ENCODE measurements at regions not wholly inside any gene's neighbourhood (a gene's known extent, or its start where the extent isn't known, plus 50 kb on each side); places are given as distances from the start of the nearest gene placed in this dataset.
A peak's percentile ranks its signal among the peaks of the same experiment; 100 is the strongest.

DNA sequence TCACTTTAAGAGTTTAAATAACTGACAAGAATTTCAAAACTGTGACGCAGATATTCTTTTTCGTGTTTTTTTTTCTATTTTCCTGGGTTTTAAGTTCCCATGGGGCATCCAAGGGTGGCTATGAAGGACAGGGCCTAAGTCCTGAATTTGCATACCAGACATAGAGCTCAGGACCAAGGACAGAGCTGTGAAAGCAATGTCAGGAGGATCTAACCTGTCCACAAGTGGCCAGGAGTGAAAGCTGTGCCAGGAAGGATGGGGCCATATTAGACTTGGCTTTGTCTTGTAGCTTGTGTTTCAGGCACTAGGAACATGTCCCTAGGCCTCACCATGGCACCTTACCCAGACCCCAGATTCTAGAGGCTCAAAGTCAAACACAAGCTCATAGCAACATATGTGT is 289.4 kb upstream of the MIR17HG start:
- DNase-seq (ENCODE audit: low read depth) = no peak

DNA sequence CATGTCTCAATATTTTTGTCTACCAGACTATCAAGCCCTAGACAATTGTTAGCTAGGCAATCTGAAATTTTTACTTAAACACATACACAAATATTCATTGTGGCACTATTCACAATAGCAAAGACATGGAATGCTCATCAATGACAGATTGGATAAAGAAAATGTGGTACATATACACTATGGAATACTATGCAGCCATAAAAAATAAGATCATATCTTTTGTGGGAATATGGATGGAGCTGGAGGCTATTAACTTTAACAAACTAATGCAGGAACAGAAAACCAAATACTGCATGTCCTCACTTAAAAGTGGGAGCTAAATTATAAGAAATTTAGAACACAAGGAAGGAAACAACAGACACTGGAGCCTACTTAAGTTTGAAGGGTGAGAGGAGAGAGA is 288.6 kb upstream of the MIR17HG start:
- DNase-seq (ENCODE audit: low read depth) = no peak
- H3K4me3 ChIP-seq (ENCODE audit: low read depth, low read length) = no peak overlapping the region
- no peak for TF ChIP-seq CTCF (conservative IDR thresholded peaks at IDR 0.05; ENCODE audit: low read depth, low read length)

More for the DNA sequence above, 289.4 kb upstream of the MIR17HG start:
- no peak overlapping the region for H3K4me3 ChIP-seq (ENCODE audit: low read depth, low read length)
- no peak for TF ChIP-seq CTCF (conservative IDR thresholded peaks at IDR 0.05; ENCODE audit: low read depth, low read length)

GRCh38 chr13:91066745-91067144 is 280.7 kb upstream of the MIR17HG start:
- no peak for TF ChIP-seq CTCF (conservative IDR thresholded peaks at IDR 0.05; ENCODE audit: low read depth, low read length)
- no peak for DNase-seq (ENCODE audit: low read depth)
- H3K4me3 ChIP-seq (ENCODE audit: low read depth, low read length) = no peak overlapping the region

DNA sequence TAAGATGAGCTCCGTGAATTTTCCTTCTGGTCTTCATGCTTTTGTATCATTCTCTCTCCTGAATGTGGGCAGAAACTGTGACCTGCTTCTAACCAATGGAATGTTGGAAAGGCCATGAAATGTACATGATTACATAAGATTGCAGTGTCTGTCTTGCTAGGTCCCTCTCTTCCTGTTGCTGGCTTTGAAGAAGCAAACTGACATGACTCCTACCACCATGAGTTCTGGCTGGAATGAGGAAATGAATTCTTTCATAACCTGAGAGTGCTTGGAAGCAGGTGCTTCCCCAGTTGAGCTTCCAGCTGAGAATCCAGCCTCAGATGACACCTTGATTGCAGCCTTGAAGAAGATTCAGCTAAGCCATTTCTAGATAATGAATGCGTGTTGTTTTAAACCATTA is 275.0 kb upstream of the MIR17HG start:
- TF ChIP-seq CTCF (conservative IDR thresholded peaks at IDR 0.05; ENCODE audit: low read depth, low read length) = no peak
- no peak for DNase-seq (ENCODE audit: low read depth)
- no peak overlapping the region for H3K4me3 ChIP-seq (ENCODE audit: low read depth, low read length)

DNA sequence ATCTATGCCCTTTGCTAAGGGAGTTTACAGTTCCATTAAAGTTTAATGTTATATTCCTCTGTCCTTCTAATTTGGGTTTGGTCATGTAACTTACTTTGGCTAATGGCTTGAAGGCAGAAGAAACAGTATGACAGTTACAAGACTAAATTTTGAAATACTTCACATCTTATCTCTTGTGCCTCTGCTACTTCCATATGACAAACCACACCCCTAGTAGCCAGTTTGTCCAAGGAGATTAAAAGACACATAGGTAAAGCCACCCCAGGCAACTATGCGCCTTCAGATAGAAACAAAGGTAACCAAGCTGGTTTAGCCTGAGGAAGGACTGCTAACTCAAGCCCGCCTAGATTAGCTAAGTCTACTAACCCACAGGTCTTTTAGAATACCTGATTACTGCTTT is 273.4 kb upstream of the MIR17HG start:
- no peak overlapping the region for H3K4me3 ChIP-seq (ENCODE audit: low read depth, low read length)
- no peak for TF ChIP-seq CTCF (conservative IDR thresholded peaks at IDR 0.05; ENCODE audit: low read depth, low read length)
- no peak for DNase-seq (ENCODE audit: low read depth)

DNA sequence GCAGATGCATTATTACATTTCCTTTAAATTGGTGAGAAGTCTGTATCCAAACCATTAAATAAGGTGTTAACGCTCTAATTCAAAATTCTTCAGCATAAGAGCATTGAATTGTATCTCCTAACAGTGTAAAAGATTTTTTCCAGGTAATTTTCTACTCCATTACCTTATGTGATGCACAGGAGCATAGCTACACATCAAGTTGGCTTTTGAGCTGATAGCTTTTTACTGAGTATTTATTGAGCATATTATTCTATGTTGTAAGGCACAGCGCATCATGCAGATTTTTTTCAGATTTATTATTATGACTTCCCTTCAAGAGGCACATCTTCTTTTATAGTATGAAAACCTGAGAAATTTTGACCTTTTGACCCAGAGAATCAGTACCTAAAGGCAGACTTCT is 270.7 kb upstream of the MIR17HG start:
- no peak for DNase-seq (ENCODE audit: low read depth)
- H3K4me3 ChIP-seq (ENCODE audit: low read depth, low read length) = no peak overlapping the region
- no peak for TF ChIP-seq CTCF (conservative IDR thresholded peaks at IDR 0.05; ENCODE audit: low read depth, low read length)

DNA sequence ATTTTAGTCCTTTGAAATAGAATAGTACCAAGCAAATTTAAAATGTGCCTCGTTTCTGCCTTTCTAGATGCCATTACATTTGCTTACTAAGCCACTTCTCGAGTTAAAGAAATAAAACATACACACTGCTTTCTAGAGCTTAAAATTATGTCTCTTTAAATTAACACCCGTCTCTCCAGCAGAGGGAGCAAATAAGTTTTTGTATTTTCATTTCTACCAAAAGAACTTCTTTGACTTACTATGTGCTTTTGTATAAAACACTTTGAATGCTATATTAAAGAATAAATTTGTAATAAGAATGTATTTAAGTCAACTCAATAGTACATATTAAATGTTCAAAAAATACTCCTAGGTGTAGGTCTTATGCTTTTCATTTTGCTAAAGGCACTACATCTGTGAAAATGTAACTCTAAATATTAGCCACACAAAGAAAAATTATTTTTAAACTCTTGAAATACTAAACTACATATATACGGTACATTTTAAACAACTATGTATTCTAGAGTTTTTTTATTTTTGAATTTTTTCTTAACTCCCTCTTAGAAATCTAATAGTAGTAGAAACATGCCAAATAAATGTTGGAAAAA is 269.3 kb upstream of the MIR17HG start:
- DNase-seq (ENCODE audit: low read depth) = no peak
- peak; percentile 53 for TF ChIP-seq CTCF (conservative IDR thresholded peaks at IDR 0.05; ENCODE audit: low read depth, low read length)
- H3K4me3 ChIP-seq (ENCODE audit: low read depth, low read length) = no peak overlapping the region

All from epithelial cell of proximal tubule (primary cell).